WTC11 (cell line): ENCODE measurements at regions not wholly inside any gene's neighbourhood (a gene's known extent, or its start where the extent isn't known, plus 50 kb on each side); places are given as distances from the start of the nearest gene placed in this dataset.

Source experiments
- ATAC-seq: fragments of 200-7000 bp; cut with Tn5 transposase; 2 replicates; pipeline ENCODE4 v1.10.0; 2021; ENCODE audit warnings: mild to moderate bottlenecking, moderate library complexity
- CTCF ChIA-PET: fragments of 300-600 bp; sonication (Branson Sonifier 250); formaldehyde crosslinking; loops from one replicate; lab custom pipeline; 2021; ENCODE audit warnings: antibody characterized with exemption; lab: Charles Lee
- POLR2A ChIA-PET: fragments of 350-600 bp; sonication (Branson Sonifier 250); formaldehyde crosslinking; loops from one replicate; lab custom pipeline; 2021; ENCODE audit warnings: antibody characterized with exemption; lab: Charles Lee
- DNase-seq: peaks from one replicate; pipeline ENCODE4 v3.0.0; 2021; ENCODE audit warnings: low spot score
- H3K27ac Mint-ChIP-seq: 2 replicates; pipeline ENCODE4 v1.8.0; 2021; ENCODE audit warnings: mixed read lengths
- H3K27me3 Mint-ChIP-seq: 2 replicates; pipeline ENCODE4 v1.8.0; 2021; ENCODE audit warnings: low read depth, mild to moderate bottlenecking, moderate library complexity, mixed read lengths
- H3K36me3 Mint-ChIP-seq: 2 replicates; pipeline ENCODE4 v1.8.0; 2021; ENCODE audit warnings: mixed read lengths
- H3K4me1 Mint-ChIP-seq: 2 replicates; pipeline ENCODE4 v1.8.0; 2022; ENCODE audit warnings: mixed read lengths
- H3K4me3 Mint-ChIP-seq: 2 replicates; pipeline ENCODE4 v1.8.0; 2021; ENCODE audit warnings: mild to moderate bottlenecking, moderate library complexity, mixed read lengths
- H3K9me3 Mint-ChIP-seq: 2 replicates; pipeline ENCODE4 v1.8.0; 2021; ENCODE audit warnings: mixed read lengths
- ATF1 ChIP-seq: sonication (generic); formaldehyde crosslinking; IDR thresholded peaks from 2 replicates; pipeline ENCODE4 v1.8.1; 2023; ENCODE audit warnings: mild to moderate bottlenecking, moderate library complexity, missing genetic modification reagents
- FOXJ3 ChIP-seq: sonication (generic); formaldehyde crosslinking; IDR thresholded peaks from 2 replicates; pipeline ENCODE4 v1.9.0; 2021; ENCODE audit warnings: missing genetic modification reagents, mild to moderate bottlenecking, borderline replicate concordance
- GABPB1 ChIP-seq: sonication (generic); formaldehyde crosslinking; IDR thresholded peaks from 2 replicates; pipeline ENCODE4 v1.8.1; 2023; ENCODE audit warnings: mild to moderate bottlenecking, missing genetic modification reagents
- IRF2 ChIP-seq: sonication (generic); formaldehyde crosslinking; IDR thresholded peaks from 2 replicates; pipeline ENCODE4 v1.8.0; 2022; ENCODE audit warnings: low read depth, missing genetic modification reagents, borderline replicate concordance
- MYBL2 ChIP-seq: sonication (generic); formaldehyde crosslinking; IDR thresholded peaks from 2 replicates; pipeline ENCODE4 v1.8.1; 2023; ENCODE audit warnings: mild to moderate bottlenecking, moderate library complexity, missing genetic modification reagents
- NFATC4 ChIP-seq: fragments of 250-450 bp; sonication (Bioruptor Pico); IDR thresholded peaks from 2 replicates; pipeline ENCODE4 v1.9.0; 2021; ENCODE audit warnings: mild to moderate bottlenecking
- NFE2L1 ChIP-seq: sonication (generic); formaldehyde crosslinking; IDR thresholded peaks from 2 replicates; pipeline ENCODE4 v1.8.1; 2023; ENCODE audit warnings: missing genetic modification reagents
- NFYB ChIP-seq: sonication (generic); formaldehyde crosslinking; conservative IDR thresholded peaks from 2 replicates; pipeline ENCODE4 v1.8.0; 2022; ENCODE audit warnings: low read depth, missing genetic modification reagents
- NR2C2 ChIP-seq: sonication (generic); formaldehyde crosslinking; IDR thresholded peaks from 2 replicates; pipeline ENCODE4 v1.8.0; 2022; ENCODE audit warnings: mild to moderate bottlenecking, missing genetic modification reagents
- SMAD3 ChIP-seq: sonication (generic); formaldehyde crosslinking; IDR thresholded peaks from 2 replicates; pipeline ENCODE4 v1.8.0; 2022; ENCODE audit warnings: missing genetic modification reagents, mild to moderate bottlenecking, borderline replicate concordance
- TP53 ChIP-seq: sonication (generic); formaldehyde crosslinking; IDR thresholded peaks from 2 replicates; pipeline ENCODE4 v1.8.1; 2023; ENCODE audit warnings: mild to moderate bottlenecking, missing genetic modification reagents
- ZBTB21 ChIP-seq: sonication (generic); formaldehyde crosslinking; IDR thresholded peaks from 2 replicates; pipeline ENCODE4 v1.8.1; 2023; ENCODE audit warnings: mild to moderate bottlenecking, missing genetic modification reagents, borderline replicate concordance
- ZNF138 ChIP-seq: sonication (generic); formaldehyde crosslinking; conservative IDR thresholded peaks from 2 replicates; pipeline ENCODE4 v1.8.1; 2022; ENCODE audit warnings: mild to moderate bottlenecking, moderate library complexity, missing genetic modification reagents
- ZNF317 ChIP-seq: sonication (generic); formaldehyde crosslinking; IDR thresholded peaks from 2 replicates; pipeline ENCODE4 v1.8.1; 2023; ENCODE audit warnings: low read depth, mild to moderate bottlenecking, moderate library complexity, missing genetic modification reagents, borderline replicate concordance
- ZNF416 ChIP-seq: fragments of 250-450 bp; sonication (Bioruptor Pico); IDR thresholded peaks from 2 replicates; pipeline ENCODE4 v1.9.0; 2021; ENCODE audit warnings: mild to moderate bottlenecking, inconsistent platforms
- TF ChIP-seq, protein P1 (sequence below): sonication (generic); formaldehyde crosslinking; IDR thresholded peaks from 2 replicates; pipeline ENCODE4 v1.8.1; 2022; ENCODE audit warnings: mild to moderate bottlenecking, moderate library complexity, missing genetic modification reagents
- TF ChIP-seq, protein P2 (sequence below): sonication (generic); formaldehyde crosslinking; IDR thresholded peaks from 2 replicates; pipeline ENCODE4 v1.8.0; 2023; ENCODE audit warnings: mild to moderate bottlenecking, missing genetic modification reagents
- TF ChIP-seq, protein P3 (sequence below): sonication (generic); formaldehyde crosslinking; IDR thresholded peaks from 2 replicates; pipeline ENCODE4 v1.8.1; 2023; ENCODE audit warnings: mild to moderate bottlenecking, moderate library complexity, missing genetic modification reagents
- TF ChIP-seq, protein P4 (sequence below): sonication (generic); formaldehyde crosslinking; IDR thresholded peaks from 2 replicates; pipeline ENCODE4 v1.8.0; 2022; ENCODE audit warnings: mild to moderate bottlenecking, missing genetic modification reagents
- TF ChIP-seq, protein P5 (sequence below): fragments of 250-450 bp; sonication (Bioruptor Pico); IDR thresholded peaks from 2 replicates; pipeline ENCODE4 v2.1.2; 2022; ENCODE audit warnings: mild to moderate bottlenecking, moderate library complexity
- TF ChIP-seq, protein P6 (sequence below): sonication (generic); formaldehyde crosslinking; IDR thresholded peaks from 2 replicates; pipeline ENCODE4 v1.8.0; 2022; ENCODE audit warnings: mild to moderate bottlenecking, missing genetic modification reagents
- TF ChIP-seq, protein P7 (sequence below): sonication (generic); formaldehyde crosslinking; IDR thresholded peaks from 2 replicates; pipeline ENCODE4 v1.8.1; 2023; ENCODE audit warnings: mild to moderate bottlenecking, missing genetic modification reagents, moderate library complexity
- TF ChIP-seq, protein P8 (sequence below): sonication (generic); formaldehyde crosslinking; IDR thresholded peaks from 2 replicates; pipeline ENCODE4 v1.8.0; 2023; ENCODE audit warnings: missing genetic modification reagents
- TF ChIP-seq, protein P9 (sequence below): sonication (generic); formaldehyde crosslinking; IDR thresholded peaks from 2 replicates; pipeline ENCODE4 v1.8.0; 2022; ENCODE audit warnings: mild to moderate bottlenecking, missing genetic modification reagents

DNA sequence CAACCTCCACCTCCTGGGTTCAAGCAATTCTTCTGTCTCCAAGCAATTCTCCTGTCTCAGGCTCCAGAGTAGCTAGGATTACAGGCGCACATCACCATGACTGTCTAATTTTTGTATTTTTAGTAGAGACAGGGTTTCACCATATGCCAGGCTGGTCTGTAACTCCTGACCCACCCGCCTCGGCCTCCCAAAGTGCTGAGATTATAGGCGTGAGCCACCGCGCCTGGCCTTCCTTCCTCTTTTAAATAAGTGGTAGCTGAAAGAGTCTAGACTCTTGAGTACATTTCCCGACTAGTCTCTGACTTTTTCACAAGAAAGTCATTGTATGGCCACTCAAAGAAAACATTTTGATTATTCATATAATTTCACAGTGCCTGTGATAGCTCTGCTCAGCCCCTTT lies 636.2 kb upstream of the ANKRD30A start:
- ChIA-PET CTCF (interaction anchor here (0.7 kb wide), 1 partner anchor 707 kb away, joined by 3 read pairs; no protein-coding TSS in a partner anchor), POLR2A (interaction anchor here (0.6 to 0.7 kb wide), 2 partner anchors 98 to 343 kb away, joined by 5 to 8 read pairs; no protein-coding TSS in a partner anchor)
- Mint-ChIP-seq H3K4me3 (no peak overlapping the region), H3K27me3 (no peaks in the 10 kb centered on the region), H3K9me3 (0 out of 2 replicates have a peak, but pooled peaks cover 3% of the 10 kb centered on the region), H3K27ac (no peak overlapping the region), H3K36me3 (no peaks in the 10 kb centered on the region), H3K4me1 (peaks cover 5% of the 10 kb centered on the region)
- no peak for DNase-seq
- TF ChIP-seq, protein P1, sequence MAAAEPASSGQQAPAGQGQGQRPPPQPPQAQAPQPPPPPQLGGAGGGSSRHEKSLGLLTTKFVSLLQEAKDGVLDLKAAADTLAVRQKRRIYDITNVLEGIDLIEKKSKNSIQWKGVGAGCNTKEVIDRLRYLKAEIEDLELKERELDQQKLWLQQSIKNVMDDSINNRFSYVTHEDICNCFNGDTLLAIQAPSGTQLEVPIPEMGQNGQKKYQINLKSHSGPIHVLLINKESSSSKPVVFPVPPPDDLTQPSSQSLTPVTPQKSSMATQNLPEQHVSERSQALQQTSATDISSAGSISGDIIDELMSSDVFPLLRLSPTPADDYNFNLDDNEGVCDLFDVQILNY (CRISPR knock-in tag) = no peak
- TF ChIP-seq NFYB (CRISPR knock-in tag) (no peak), IRF2 (no peak), ATF1 (CRISPR knock-in tag) (no peak), MYBL2 (CRISPR knock-in tag) (no peak), NR2C2 (CRISPR knock-in tag) (no peak), ZNF138 (CRISPR knock-in tag) (no peak), SMAD3 (CRISPR knock-in tag) (no peak), ZBTB21 (CRISPR knock-in tag) (no peak)
- TF ChIP-seq, protein P2, sequence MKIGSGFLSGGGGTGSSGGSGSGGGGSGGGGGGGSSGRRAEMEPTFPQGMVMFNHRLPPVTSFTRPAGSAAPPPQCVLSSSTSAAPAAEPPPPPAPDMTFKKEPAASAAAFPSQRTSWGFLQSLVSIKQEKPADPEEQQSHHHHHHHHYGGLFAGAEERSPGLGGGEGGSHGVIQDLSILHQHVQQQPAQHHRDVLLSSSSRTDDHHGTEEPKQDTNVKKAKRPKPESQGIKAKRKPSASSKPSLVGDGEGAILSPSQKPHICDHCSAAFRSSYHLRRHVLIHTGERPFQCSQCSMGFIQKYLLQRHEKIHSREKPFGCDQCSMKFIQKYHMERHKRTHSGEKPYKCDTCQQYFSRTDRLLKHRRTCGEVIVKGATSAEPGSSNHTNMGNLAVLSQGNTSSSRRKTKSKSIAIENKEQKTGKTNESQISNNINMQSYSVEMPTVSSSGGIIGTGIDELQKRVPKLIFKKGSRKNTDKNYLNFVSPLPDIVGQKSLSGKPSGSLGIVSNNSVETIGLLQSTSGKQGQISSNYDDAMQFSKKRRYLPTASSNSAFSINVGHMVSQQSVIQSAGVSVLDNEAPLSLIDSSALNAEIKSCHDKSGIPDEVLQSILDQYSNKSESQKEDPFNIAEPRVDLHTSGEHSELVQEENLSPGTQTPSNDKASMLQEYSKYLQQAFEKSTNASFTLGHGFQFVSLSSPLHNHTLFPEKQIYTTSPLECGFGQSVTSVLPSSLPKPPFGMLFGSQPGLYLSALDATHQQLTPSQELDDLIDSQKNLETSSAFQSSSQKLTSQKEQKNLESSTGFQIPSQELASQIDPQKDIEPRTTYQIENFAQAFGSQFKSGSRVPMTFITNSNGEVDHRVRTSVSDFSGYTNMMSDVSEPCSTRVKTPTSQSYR = no peak
- TF ChIP-seq, protein P3, sequence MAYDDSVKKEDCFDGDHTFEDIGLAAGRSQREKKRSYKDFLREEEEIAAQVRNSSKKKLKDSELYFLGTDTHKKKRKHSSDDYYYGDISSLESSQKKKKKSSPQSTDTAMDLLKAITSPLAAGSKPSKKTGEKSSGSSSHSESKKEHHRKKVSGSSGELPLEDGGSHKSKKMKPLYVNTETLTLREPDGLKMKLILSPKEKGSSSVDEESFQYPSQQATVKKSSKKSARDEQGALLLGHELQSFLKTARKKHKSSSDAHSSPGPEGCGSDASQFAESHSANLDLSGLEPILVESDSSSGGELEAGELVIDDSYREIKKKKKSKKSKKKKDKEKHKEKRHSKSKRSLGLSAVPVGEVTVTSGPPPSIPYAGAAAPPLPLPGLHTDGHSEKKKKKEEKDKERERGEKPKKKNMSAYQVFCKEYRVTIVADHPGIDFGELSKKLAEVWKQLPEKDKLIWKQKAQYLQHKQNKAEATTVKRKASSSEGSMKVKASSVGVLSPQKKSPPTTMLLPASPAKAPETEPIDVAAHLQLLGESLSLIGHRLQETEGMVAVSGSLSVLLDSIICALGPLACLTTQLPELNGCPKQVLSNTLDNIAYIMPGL (CRISPR knock-in tag) = no peak
- no peak for ATAC-seq

DNA sequence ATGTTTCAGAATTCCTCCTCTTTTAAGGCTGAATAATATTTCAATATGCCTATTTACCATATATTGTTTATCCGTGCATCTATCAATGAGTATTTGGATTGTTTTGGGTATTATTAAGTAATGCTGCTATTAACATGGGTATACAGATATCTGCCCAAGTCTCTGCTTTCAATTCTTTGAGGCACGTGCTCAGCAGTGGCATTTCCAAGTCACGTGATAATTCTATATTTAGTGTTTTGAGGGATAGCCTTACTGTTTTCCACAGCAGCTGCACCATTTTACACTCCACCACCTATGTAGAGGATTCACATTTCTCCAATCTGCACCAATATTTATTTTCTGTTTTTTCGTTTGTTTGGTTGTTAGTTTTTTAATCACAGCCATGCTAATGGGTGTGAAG lies 636.8 kb upstream of the ANKRD30A start:
- Mint-ChIP-seq H3K27ac (no peak overlapping the region), H3K27me3 (no peaks in the 10 kb centered on the region), H3K9me3 (0 out of 2 replicates have a peak, but pooled peaks cover 3% of the 10 kb centered on the region), H3K36me3 (no peaks in the 10 kb centered on the region), H3K4me3 (no peak overlapping the region), H3K4me1 (peaks cover 10% of the 10 kb centered on the region)
- POLR2A ChIA-PET = interaction anchor here (0.6 kb wide), 1 partner anchor 343 kb away, joined by 8 read pairs; no protein-coding TSS in a partner anchor
- CTCF ChIA-PET = interaction anchor here (0.6 kb wide), 1 partner anchor 76 kb away, joined by 4 read pairs; no protein-coding TSS in a partner anchor
- ATAC-seq (no peak), DNase-seq (no peak)
- TF ChIP-seq, protein P4, sequence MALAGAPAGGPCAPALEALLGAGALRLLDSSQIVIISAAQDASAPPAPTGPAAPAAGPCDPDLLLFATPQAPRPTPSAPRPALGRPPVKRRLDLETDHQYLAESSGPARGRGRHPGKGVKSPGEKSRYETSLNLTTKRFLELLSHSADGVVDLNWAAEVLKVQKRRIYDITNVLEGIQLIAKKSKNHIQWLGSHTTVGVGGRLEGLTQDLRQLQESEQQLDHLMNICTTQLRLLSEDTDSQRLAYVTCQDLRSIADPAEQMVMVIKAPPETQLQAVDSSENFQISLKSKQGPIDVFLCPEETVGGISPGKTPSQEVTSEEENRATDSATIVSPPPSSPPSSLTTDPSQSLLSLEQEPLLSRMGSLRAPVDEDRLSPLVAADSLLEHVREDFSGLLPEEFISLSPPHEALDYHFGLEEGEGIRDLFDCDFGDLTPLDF = no peak
- TF ChIP-seq, protein P5, sequence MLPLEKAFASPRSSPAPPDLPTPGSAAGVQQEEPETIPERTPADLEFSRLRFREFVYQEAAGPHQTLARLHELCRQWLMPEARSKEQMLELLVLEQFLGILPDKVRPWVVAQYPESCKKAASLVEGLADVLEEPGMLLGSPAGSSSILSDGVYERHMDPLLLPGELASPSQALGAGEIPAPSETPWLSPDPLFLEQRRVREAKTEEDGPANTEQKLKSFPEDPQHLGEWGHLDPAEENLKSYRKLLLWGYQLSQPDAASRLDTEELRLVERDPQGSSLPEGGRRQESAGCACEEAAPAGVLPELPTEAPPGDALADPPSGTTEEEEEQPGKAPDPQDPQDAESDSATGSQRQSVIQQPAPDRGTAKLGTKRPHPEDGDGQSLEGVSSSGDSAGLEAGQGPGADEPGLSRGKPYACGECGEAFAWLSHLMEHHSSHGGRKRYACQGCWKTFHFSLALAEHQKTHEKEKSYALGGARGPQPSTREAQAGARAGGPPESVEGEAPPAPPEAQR = no peak
- TF ChIP-seq, protein P6, sequence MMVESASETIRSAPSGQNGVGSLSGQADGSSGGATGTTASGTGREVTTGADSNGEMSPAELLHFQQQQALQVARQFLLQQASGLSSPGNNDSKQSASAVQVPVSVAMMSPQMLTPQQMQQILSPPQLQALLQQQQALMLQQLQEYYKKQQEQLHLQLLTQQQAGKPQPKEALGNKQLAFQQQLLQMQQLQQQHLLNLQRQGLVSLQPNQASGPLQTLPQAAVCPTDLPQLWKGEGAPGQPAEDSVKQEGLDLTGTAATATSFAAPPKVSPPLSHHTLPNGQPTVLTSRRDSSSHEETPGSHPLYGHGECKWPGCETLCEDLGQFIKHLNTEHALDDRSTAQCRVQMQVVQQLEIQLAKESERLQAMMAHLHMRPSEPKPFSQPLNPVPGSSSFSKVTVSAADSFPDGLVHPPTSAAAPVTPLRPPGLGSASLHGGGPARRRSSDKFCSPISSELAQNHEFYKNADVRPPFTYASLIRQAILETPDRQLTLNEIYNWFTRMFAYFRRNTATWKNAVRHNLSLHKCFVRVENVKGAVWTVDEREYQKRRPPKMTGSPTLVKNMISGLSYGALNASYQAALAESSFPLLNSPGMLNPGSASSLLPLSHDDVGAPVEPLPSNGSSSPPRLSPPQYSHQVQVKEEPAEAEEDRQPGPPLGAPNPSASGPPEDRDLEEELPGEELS (CRISPR knock-in tag) = no peak
- TF ChIP-seq FOXJ3 (CRISPR knock-in tag) (no peak), NFATC4 (CRISPR knock-in tag) (no peak), ZNF416 (CRISPR knock-in tag) (no peak), GABPB1 (no peak), ZNF317 (CRISPR knock-in tag) (no peak), TP53 (CRISPR knock-in tag) (no peak), NFE2L1 (CRISPR knock-in tag) (no peak)
- TF ChIP-seq, protein P7, sequence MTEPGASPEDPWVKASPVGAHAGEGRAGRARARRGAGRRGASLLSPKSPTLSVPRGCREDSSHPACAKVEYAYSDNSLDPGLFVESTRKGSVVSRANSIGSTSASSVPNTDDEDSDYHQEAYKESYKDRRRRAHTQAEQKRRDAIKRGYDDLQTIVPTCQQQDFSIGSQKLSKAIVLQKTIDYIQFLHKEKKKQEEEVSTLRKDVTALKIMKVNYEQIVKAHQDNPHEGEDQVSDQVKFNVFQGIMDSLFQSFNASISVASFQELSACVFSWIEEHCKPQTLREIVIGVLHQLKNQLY (CRISPR knock-in tag) = no peak
- TF ChIP-seq, protein P8, sequence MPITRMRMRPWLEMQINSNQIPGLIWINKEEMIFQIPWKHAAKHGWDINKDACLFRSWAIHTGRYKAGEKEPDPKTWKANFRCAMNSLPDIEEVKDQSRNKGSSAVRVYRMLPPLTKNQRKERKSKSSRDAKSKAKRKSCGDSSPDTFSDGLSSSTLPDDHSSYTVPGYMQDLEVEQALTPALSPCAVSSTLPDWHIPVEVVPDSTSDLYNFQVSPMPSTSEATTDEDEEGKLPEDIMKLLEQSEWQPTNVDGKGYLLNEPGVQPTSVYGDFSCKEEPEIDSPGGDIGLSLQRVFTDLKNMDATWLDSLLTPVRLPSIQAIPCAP = no peak
- TF ChIP-seq, protein P9, sequence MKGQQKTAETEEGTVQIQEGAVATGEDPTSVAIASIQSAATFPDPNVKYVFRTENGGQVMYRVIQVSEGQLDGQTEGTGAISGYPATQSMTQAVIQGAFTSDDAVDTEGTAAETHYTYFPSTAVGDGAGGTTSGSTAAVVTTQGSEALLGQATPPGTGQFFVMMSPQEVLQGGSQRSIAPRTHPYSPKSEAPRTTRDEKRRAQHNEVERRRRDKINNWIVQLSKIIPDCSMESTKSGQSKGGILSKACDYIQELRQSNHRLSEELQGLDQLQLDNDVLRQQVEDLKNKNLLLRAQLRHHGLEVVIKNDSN (CRISPR knock-in tag) = no peak
